Keratinocyte (primary cell): ENCODE measurements at regions not wholly inside any gene's neighbourhood (a gene's known extent, or its start where the extent isn't known, plus 50 kb on each side); places are given as distances from the start of the nearest gene placed in this dataset.
A peak's percentile ranks its signal among the peaks of the same experiment; 100 is the strongest.

Experiments
- DNase-seq: peaks from one replicate; pipeline ENCODE4 v3.0.0-alpha.2; 2011; ENCODE audit warnings: low read depth, missing footprints, low spot score
- FAIRE-seq: peaks from 2 replicates; lab custom pipeline; 2011; peaks lifted over from hg19 to GRCh38; lab: Jason Lieb, UNC
- H2AFZ ChIP-seq: 2 replicates; pipeline ENCODE4 v1.6.0; 2012; ENCODE audit warnings: low read length, control low read depth, inconsistent platforms; ENCODE audit not compliant: control insufficient read depth
- H3K27ac ChIP-seq: 2 replicates; pipeline ENCODE4 v1.5.1; 2011; ENCODE audit warnings: low read length; ENCODE audit not compliant: control insufficient read depth, insufficient read depth
- H3K27me3 ChIP-seq: 3 replicates; pipeline ENCODE4 v1.6.0; 2011; ENCODE audit warnings: low read length; ENCODE audit not compliant: control insufficient read depth, insufficient read depth; ENCODE audit errors: extremely low read depth
- H3K36me3 ChIP-seq, 2 experiments: 2 replicates in 1 of 2; 3 replicates in 1 of 2; pipeline ENCODE4 v1.5.1; 2011; ENCODE audit warnings: low read length in 2 of 2, mild to moderate bottlenecking in 1 of 2; ENCODE audit not compliant: control insufficient read depth in 2 of 2, insufficient read depth in 2 of 2; ENCODE audit errors: extremely low read depth in 1 of 2
- H3K4me1 ChIP-seq: 3 replicates; pipeline ENCODE4 v1.5.1; 2011; ENCODE audit warnings: low read length; ENCODE audit not compliant: control insufficient read depth, insufficient read depth; ENCODE audit errors: extremely low read depth
- H3K4me2 ChIP-seq: 3 replicates; pipeline ENCODE4 v1.6.0; 2011; ENCODE audit warnings: low read depth, low read length; ENCODE audit not compliant: control insufficient read depth, insufficient read depth; ENCODE audit errors: extremely low read depth
- H3K4me3 ChIP-seq, 3 experiments: fragments of 200-600 bp in 1 of 3; sonication (generic) in 1 of 3; 2 replicates in 2 of 3; 3 replicates in 1 of 3; pipeline ENCODE4 v1.5.1; 2011 to 2016; ENCODE audit warnings: low read length in 3 of 3, mild to moderate bottlenecking in 3 of 3, control low read depth in 2 of 3, inconsistent platforms in 1 of 3, low read depth in 1 of 3, mixed read lengths in 1 of 3, mixed run types in 1 of 3, moderate library complexity in 1 of 3; ENCODE audit not compliant: control insufficient read depth in 2 of 3, insufficient read depth in 2 of 3; ENCODE audit errors: extremely low read depth in 1 of 3
- H3K79me2 ChIP-seq: 2 replicates; pipeline ENCODE4 v1.6.0; 2012; ENCODE audit warnings: low read length; ENCODE audit not compliant: control insufficient read depth, insufficient read depth
- H3K9ac ChIP-seq: 3 replicates; pipeline ENCODE4 v1.6.0; 2011; ENCODE audit warnings: low read length; ENCODE audit not compliant: control insufficient read depth, insufficient read depth; ENCODE audit errors: extremely low read depth
- H3K9me1 ChIP-seq: 3 replicates; pipeline ENCODE4 v1.6.0; 2011; ENCODE audit warnings: low read length; ENCODE audit not compliant: control insufficient read depth, insufficient read depth; ENCODE audit errors: extremely low read depth
- H3K9me3 ChIP-seq: 2 replicates; pipeline ENCODE4 v1.5.1; 2012; ENCODE audit warnings: low read depth, low read length; ENCODE audit not compliant: control insufficient read depth
- H4K20me1 ChIP-seq: 3 replicates; pipeline ENCODE4 v1.6.0; 2011; ENCODE audit warnings: low read length; ENCODE audit not compliant: control insufficient read depth, insufficient read depth; ENCODE audit errors: extremely low read depth
- CTCF ChIP-seq, 3 experiments: IDR thresholded peaks in 1 of 3; conservative IDR thresholded peaks in 1 of 3; optimal IDR thresholded peaks in 1 of 3; 2 replicates in 2 of 3; 3 replicates in 1 of 3; pipeline versions ENCODE3 to v1.5.1; 2011; ENCODE audit warnings: low read length in 3 of 3, mild to moderate bottlenecking in 3 of 3, moderate library complexity in 2 of 3, control low read depth in 1 of 3, inconsistent platforms in 1 of 3; ENCODE audit not compliant: insufficient read depth in 2 of 3; ENCODE audit errors: extremely low read depth in 1 of 3
- EZH2 ChIP-seq: IDR thresholded peaks from one replicate; pipeline ENCODE4 v1.6.1; 2012; ENCODE audit warnings: inconsistent platforms, mild to moderate bottlenecking, low read length, moderate library complexity
- dilution Hi-C: fragments of 300-500 bp; cut with MboI; formaldehyde crosslinking; loops from one replicate; pipeline ENCODE4 v1.7.0; 2020; ENCODE audit warnings: low sequenced_read_pairs; ENCODE audit not compliant: extremely low pct_ligation_motif_present

GRCh38 chr10:36519909-36520308 is 605.5 kb upstream of the ANKRD30A start:
- Histone ChIP-seq H3K27ac (no peak overlapping the region), H3K4me2 (no peak overlapping the region), H3K4me1 (no peaks in the 10 kb centered on the region), H3K36me3 (no peaks in the 10 kb centered on the region), H3K9ac (no peak overlapping the region), H3K79me2 (no peaks in the 10 kb centered on the region), H2AFZ (no peak overlapping the region), H3K27me3 (no peaks in the 10 kb centered on the region), H3K4me3 (no peak overlapping the region), H3K9me1 (no peaks in the 10 kb centered on the region), H3K9me3 (no peaks in the 10 kb centered on the region), H4K20me1 (no peaks in the 10 kb centered on the region)
- no peak for DNase-seq
- TF ChIP-seq EZH2, result no peak
- TF ChIP-seq CTCF (optimal IDR thresholded peaks at IDR 0.05 in 1 of 3, IDR thresholded peaks at IDR 0.05 in 1 of 3, conservative IDR thresholded peaks at IDR 0.05 in 1 of 3; ENCODE audit: extremely low read depth in 1 of 3, insufficient read depth in 2 of 3, low read length in 3 of 3), result no peak
- dilution Hi-C loops, result no loop called here
- FAIRE-seq, result no peak

GRCh38 chr10:36516281-36516680 is 609.1 kb upstream of the ANKRD30A start:
- Histone ChIP-seq H3K4me2 (no peak overlapping the region), H4K20me1 (no peaks in the 10 kb centered on the region), H3K4me3 (no peak overlapping the region), H3K27me3 (no peaks in the 10 kb centered on the region), H3K36me3 (no peaks in the 10 kb centered on the region), H3K27ac (no peak overlapping the region), H2AFZ (peak overlapping the region; percentile 62), H3K4me1 (no peaks in the 10 kb centered on the region), H3K9ac (no peak overlapping the region), H3K9me3 (no peaks in the 10 kb centered on the region), H3K79me2 (no peaks in the 10 kb centered on the region), H3K9me1 (no peaks in the 10 kb centered on the region)
- DNase-seq (no peak), FAIRE-seq (no peak)
- dilution Hi-C loops, result no loop called here
- TF ChIP-seq CTCF (optimal IDR thresholded peaks at IDR 0.05 in 1 of 3, IDR thresholded peaks at IDR 0.05 in 1 of 3, conservative IDR thresholded peaks at IDR 0.05 in 1 of 3; ENCODE audit: extremely low read depth in 1 of 3, insufficient read depth in 2 of 3, low read length in 3 of 3) (no peak), EZH2 (no peak)
